ENCODE measurements at regions not wholly inside any gene's neighbourhood (a gene's known extent, or its start where the extent isn't known, plus 50 kb on each side); places are given as distances from the start of the nearest gene placed in this dataset.
"Not testable (repeated sequence)": the region's sequence is repeated elsewhere in the genome, so short reads cannot be mapped to it uniquely, and the experiment has no call there.

- TF ChIP-seq CTCF (conservative IDR thresholded peaks at IDR 0.05; ENCODE audit: low read depth, low read length); SMC3 (IDR thresholded peaks at IDR 0.05; ENCODE audit: low read depth, low read length); POLR2A (IDR thresholded peaks at IDR 0.05; ENCODE audit: low read depth, low read length); USF2 (IDR thresholded peaks at IDR 0.05; ENCODE audit: low read depth, low read length); RAD21 (IDR thresholded peaks at IDR 0.05; ENCODE audit: low read length): not testable (repeated sequence)
These were observed 108.8 kb downstream of the SPANXA1 start for GRCh38 chrX:141475788-141476187.
